ENCODE measurements at regions not wholly inside any gene's neighbourhood (a gene's known extent, or its start where the extent isn't known, plus 50 kb on each side); places are given as distances from the start of the nearest gene placed in this dataset.

GRCh38 chr2:84217456-84217855, 241.6 kb downstream of the SUCLG1 start:
- TF ChIP-seq, protein P1, sequence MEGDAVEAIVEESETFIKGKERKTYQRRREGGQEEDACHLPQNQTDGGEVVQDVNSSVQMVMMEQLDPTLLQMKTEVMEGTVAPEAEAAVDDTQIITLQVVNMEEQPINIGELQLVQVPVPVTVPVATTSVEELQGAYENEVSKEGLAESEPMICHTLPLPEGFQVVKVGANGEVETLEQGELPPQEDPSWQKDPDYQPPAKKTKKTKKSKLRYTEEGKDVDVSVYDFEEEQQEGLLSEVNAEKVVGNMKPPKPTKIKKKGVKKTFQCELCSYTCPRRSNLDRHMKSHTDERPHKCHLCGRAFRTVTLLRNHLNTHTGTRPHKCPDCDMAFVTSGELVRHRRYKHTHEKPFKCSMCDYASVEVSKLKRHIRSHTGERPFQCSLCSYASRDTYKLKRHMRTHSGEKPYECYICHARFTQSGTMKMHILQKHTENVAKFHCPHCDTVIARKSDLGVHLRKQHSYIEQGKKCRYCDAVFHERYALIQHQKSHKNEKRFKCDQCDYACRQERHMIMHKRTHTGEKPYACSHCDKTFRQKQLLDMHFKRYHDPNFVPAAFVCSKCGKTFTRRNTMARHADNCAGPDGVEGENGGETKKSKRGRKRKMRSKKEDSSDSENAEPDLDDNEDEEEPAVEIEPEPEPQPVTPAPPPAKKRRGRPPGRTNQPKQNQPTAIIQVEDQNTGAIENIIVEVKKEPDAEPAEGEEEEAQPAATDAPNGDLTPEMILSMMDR (IDR thresholded peaks at IDR 0.05): no peak
- no peak for TF ChIP-seq EP300 (IDR thresholded peaks at IDR 0.05)
- DNase-seq (no peak), ATAC-seq (ENCODE audit: low FRiP score in 2 of 2) (no peak)
- Histone ChIP-seq H3K4me3 (no peak overlapping the region), H3K27me3 (no peaks in the 10 kb centered on the region), H3K4me1 (no peaks in the 10 kb centered on the region), H3K36me3 (no peaks in the 10 kb centered on the region), H3K9me3 (no peaks in the 10 kb centered on the region), H3K27ac (no peak overlapping the region)
- 81 to 82% methylated on average over 7 of the region's 7 CpGs for WGBS, 2 donors

GRCh38 chr2:84214455-84214854, 244.6 kb downstream of the SUCLG1 start:
- Histone ChIP-seq H3K36me3 (no peaks in the 10 kb centered on the region), H3K9me3 (no peaks in the 10 kb centered on the region), H3K4me3 (no peak overlapping the region), H3K27me3 (no peaks in the 10 kb centered on the region), H3K27ac (no peak overlapping the region), H3K4me1 (no peaks in the 10 kb centered on the region)
- no peak for TF ChIP-seq POLR2AphosphoS5 (IDR thresholded peaks at IDR 0.05)
- TF ChIP-seq EP300 (IDR thresholded peaks at IDR 0.05): no peak
- TF ChIP-seq, protein P1 (IDR thresholded peaks at IDR 0.05): no peak
- no peak for TF ChIP-seq POLR2A (IDR thresholded peaks at IDR 0.05)
- DNase-seq: no peak
- 54 to 71% methylated on average over 3 of the region's 3 CpGs for WGBS, 2 donors
- no peak for ATAC-seq (ENCODE audit: low FRiP score in 2 of 2)

- Histone ChIP-seq H3K4me3 (no peak overlapping the region), H3K36me3 (no peaks in the 10 kb centered on the region), H3K27me3 (no peaks in the 10 kb centered on the region), H3K4me1 (no peaks in the 10 kb centered on the region), H3K27ac (no peak overlapping the region), H3K9me3 (no peaks in the 10 kb centered on the region)
- 71 to 75% methylated on average over 5 of the region's 5 CpGs for WGBS, 2 donors
- ATAC-seq (ENCODE audit: low FRiP score in 2 of 2) (no peak), DNase-seq (no peak)
- no peak for TF ChIP-seq EP300 (IDR thresholded peaks at IDR 0.05)
- no peak for TF ChIP-seq POLR2A (IDR thresholded peaks at IDR 0.05)
- TF ChIP-seq POLR2AphosphoS5 (IDR thresholded peaks at IDR 0.05): no peak
- TF ChIP-seq, protein P1 (IDR thresholded peaks at IDR 0.05): no peak
Observed at GRCh38 chr2:84212611-84213314, 246.3 kb downstream of the SUCLG1 start.

DNA sequence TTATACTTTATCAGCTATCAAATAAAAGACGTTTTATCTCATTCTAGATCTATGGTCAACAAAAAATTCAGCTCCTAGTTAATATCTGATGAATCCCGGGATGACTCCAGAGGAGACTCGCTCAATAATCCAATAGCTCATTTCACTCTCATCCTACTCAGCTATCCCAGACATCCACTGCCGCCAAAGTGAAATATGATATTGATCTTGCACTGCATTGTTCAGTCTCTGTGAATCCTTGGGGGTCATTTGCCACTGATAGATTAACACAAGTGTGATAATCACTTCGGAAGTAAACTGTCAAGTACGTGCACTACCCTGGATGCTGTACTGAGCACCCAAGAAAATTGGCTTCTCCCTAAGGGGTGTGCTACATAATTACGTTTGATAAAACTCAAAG, 249.1 kb downstream of the SUCLG1 start:
- no peak for ATAC-seq (ENCODE audit: low FRiP score in 2 of 2)
- no peak for DNase-seq
- no peaks in the 10 kb centered on the region for H3K9me3 ChIP-seq
- no peaks in the 10 kb centered on the region for H3K4me1 ChIP-seq
- no peak overlapping the region for H3K27ac ChIP-seq
- H3K4me3 ChIP-seq: no peak overlapping the region
- H3K36me3 ChIP-seq: no peaks in the 10 kb centered on the region
- 57 to 61% methylated on average over 7 of the region's 7 CpGs for WGBS, 2 donors
- TF ChIP-seq POLR2A (IDR thresholded peaks at IDR 0.05): no peak
- TF ChIP-seq EP300 (IDR thresholded peaks at IDR 0.05): no peak
- no peak for TF ChIP-seq POLR2AphosphoS5 (IDR thresholded peaks at IDR 0.05)
- TF ChIP-seq, protein P1 (IDR thresholded peaks at IDR 0.05): no peak
- H3K27me3 ChIP-seq: no peaks in the 10 kb centered on the region

- no peaks in the 10 kb centered on the region for H3K4me1 ChIP-seq
- no peaks in the 10 kb centered on the region for H3K27me3 ChIP-seq
- TF ChIP-seq, protein P1 (IDR thresholded peaks at IDR 0.05): no peak
- no peak for TF ChIP-seq POLR2AphosphoS5 (IDR thresholded peaks at IDR 0.05)
- TF ChIP-seq EP300 (IDR thresholded peaks at IDR 0.05): no peak
- TF ChIP-seq POLR2A (IDR thresholded peaks at IDR 0.05): no peak
- DNase-seq: no peak
- no peaks in the 10 kb centered on the region for H3K9me3 ChIP-seq
- H3K36me3 ChIP-seq: no peaks in the 10 kb centered on the region
- 78 to 85% methylated on average over 3 of the region's 3 CpGs for WGBS, 2 donors
- ATAC-seq (ENCODE audit: low FRiP score in 2 of 2): no peak
- no peak overlapping the region for H3K27ac ChIP-seq
- H3K4me3 ChIP-seq: no peak overlapping the region
Observed at GRCh38 chr2:84204995-84205394, 254.1 kb downstream of the SUCLG1 start.

Data from upper lobe of left lung (tissue), 6 donors.